ENCODE measurements at regions not wholly inside any gene's neighbourhood (a gene's known extent, or its start where the extent isn't known, plus 50 kb on each side); places are given as distances from the start of the nearest gene placed in this dataset.

DNA sequence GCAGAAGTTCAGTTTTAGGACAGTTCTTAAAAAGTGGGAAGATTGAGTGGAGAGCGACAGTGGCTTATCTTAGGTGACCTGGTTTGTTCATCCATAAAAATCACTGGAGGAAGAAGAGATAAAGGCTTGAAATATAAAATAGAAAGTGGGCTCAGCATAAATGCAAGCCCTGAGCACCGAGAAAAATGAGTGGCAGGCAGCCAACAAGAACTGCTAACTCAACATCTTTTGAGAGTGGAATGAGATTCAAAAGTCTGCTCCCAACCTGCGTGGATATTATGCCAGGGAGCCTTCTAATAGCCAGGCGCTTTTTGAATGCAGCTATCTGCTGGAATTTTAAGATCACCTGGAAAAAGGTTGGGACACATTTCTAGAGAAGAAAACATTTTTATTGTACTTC lies 666.5 kb downstream of the FLRT2 start:
- Histone ChIP-seq H3K27ac (ENCODE audit: low read depth, low read length) (no peak overlapping the region), H3K36me3 (ENCODE audit: control insufficient read depth in 5 of 5, insufficient read depth in 5 of 5, low read length in 5 of 5) (no peaks in the 10 kb centered on the region), H3K9ac (ENCODE audit: low read length in 5 of 5) (no peak overlapping the region), H3K9me3 (ENCODE audit: control insufficient read depth in 5 of 5, low read length in 5 of 5) (no peaks in the 10 kb centered on the region), H3K4me3 (ENCODE audit: low read depth in 1 of 5, low read length in 5 of 5) (no peak overlapping the region), H3K4me1 (ENCODE audit: control insufficient read depth in 5 of 5, insufficient read depth in 5 of 5, low read length in 5 of 5) (no peaks in the 10 kb centered on the region), H3K27me3 (ENCODE audit: control insufficient read depth in 5 of 5, insufficient read depth in 4 of 5, low read length in 5 of 5) (no peaks in the 10 kb centered on the region)

DNA sequence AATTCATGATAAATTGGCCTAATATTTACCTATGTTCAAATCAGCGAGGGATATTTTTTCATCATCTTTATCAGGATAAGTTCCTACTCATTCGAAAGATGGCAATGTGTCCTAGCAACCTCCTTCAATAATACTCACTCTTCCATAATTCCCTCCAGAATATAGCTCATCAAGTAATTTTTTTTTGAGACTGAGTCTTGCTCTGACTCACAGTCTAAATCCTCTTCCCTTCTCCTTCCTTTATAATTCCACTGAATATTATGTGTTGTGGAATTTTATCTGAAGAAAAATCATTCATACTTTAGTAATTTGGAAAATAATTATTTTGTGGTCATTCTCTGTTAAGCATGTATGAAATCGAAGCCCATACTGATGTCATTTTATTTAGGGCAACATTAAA lies 663.8 kb downstream of the FLRT2 start:
- H3K9ac ChIP-seq (ENCODE audit: low read length in 5 of 5), result no peak overlapping the region

DNA sequence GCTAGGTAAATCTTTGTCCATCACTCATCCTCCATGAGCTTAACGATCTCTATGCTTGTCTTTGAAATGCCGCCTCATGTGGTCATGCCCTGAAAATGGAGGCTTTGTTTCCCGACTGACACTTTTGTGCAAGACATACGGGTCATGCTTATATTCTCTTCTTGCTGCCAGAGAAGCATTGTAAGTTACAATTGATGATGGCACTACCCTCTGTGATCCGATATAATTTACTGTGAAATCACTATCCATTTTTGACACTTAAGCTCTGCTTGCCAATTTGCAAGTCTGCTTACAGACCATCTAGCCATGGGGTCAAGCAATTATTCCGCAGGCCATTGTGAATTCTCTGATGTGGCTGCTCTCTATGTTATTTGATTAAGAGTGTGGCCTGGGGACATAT lies 650.0 kb downstream of the FLRT2 start:
- Histone ChIP-seq H3K9ac (ENCODE audit: low read length in 5 of 5) (no peak overlapping the region), H3K36me3 (ENCODE audit: control insufficient read depth in 5 of 5, insufficient read depth in 5 of 5, low read length in 5 of 5) (no peaks in the 10 kb centered on the region), H3K9me3 (ENCODE audit: control insufficient read depth in 5 of 5, low read length in 5 of 5) (peaks cover 0 to 3% (median 0%) of the 10 kb centered on the region in 5 donors), H3K4me1 (ENCODE audit: control insufficient read depth in 5 of 5, insufficient read depth in 5 of 5, low read length in 5 of 5) (no peaks in the 10 kb centered on the region), H3K4me3 (ENCODE audit: low read depth in 1 of 5, low read length in 5 of 5) (no peak overlapping the region), H3K27me3 (ENCODE audit: control insufficient read depth in 5 of 5, insufficient read depth in 4 of 5, low read length in 5 of 5) (no peaks in the 10 kb centered on the region), H3K27ac (ENCODE audit: low read depth, low read length) (no peak overlapping the region)

More for the DNA sequence above, 663.8 kb downstream of the FLRT2 start:
- Histone ChIP-seq H3K4me1 (ENCODE audit: control insufficient read depth in 5 of 5, insufficient read depth in 5 of 5, low read length in 5 of 5) (no peaks in the 10 kb centered on the region), H3K4me3 (ENCODE audit: low read depth in 1 of 5, low read length in 5 of 5) (no peak overlapping the region), H3K9me3 (ENCODE audit: control insufficient read depth in 5 of 5, low read length in 5 of 5) (peaks cover 0 to 3% (median 0%) of the 10 kb centered on the region in 5 donors), H3K27ac (ENCODE audit: low read depth, low read length) (no peak overlapping the region), H3K27me3 (ENCODE audit: control insufficient read depth in 5 of 5, insufficient read depth in 4 of 5, low read length in 5 of 5) (no peaks in the 10 kb centered on the region), H3K36me3 (ENCODE audit: control insufficient read depth in 5 of 5, insufficient read depth in 5 of 5, low read length in 5 of 5) (no peaks in the 10 kb centered on the region)

DNA sequence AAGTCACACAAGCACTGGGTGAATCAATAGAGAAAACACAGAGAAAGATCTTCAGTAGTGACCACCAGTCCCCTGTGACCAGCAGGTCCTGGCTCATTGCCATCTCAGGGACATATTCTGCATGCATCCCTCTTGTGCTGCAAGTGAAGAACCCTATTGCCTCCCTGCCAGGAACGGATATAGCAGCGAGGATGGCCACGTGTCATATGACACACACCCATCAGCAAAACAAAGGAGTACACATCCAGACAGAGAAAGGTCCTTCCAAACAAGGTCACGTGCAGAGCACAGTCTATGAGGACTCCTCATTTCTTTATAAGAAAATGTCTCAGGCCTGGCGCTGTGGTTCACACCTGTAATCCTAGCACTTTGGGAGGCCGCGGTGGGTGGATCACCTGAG lies 638.4 kb downstream of the FLRT2 start:
- Histone ChIP-seq H3K27me3 (ENCODE audit: control insufficient read depth in 5 of 5, insufficient read depth in 4 of 5, low read length in 5 of 5) (no peaks in the 10 kb centered on the region), H3K4me1 (ENCODE audit: control insufficient read depth in 5 of 5, insufficient read depth in 5 of 5, low read length in 5 of 5) (no peaks in the 10 kb centered on the region), H3K9ac (ENCODE audit: low read length in 5 of 5) (no peak overlapping the region), H3K36me3 (ENCODE audit: control insufficient read depth in 5 of 5, insufficient read depth in 5 of 5, low read length in 5 of 5) (no peaks in the 10 kb centered on the region), H3K4me3 (ENCODE audit: low read depth in 1 of 5, low read length in 5 of 5) (no peak overlapping the region), H3K9me3 (ENCODE audit: control insufficient read depth in 5 of 5, low read length in 5 of 5) (peaks cover 0 to 3% (median 0%) of the 10 kb centered on the region in 5 donors), H3K27ac (ENCODE audit: low read depth, low read length) (no peak overlapping the region)

DNA sequence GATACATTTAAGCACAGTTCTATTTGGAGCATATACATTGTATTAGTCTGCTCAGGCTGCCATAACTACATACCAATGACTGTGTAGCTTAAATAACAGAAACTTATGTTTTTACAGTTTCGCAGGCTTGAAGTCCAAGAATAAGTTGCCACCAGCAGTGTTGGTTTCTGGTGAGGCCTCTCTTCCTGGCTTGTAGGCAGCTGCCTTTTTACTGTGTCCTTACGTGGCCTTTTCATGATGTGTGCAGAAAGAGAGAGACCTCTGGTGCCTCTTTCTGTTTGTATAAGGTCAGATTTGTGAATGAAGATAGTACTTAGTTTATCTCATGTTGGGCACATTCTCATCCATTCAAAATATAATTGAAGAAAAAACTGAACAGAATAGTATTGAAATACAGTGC lies 636.6 kb downstream of the FLRT2 start:
- Histone ChIP-seq H3K4me1 (ENCODE audit: control insufficient read depth in 5 of 5, insufficient read depth in 5 of 5, low read length in 5 of 5) (no peaks in the 10 kb centered on the region), H3K36me3 (ENCODE audit: control insufficient read depth in 5 of 5, insufficient read depth in 5 of 5, low read length in 5 of 5) (no peaks in the 10 kb centered on the region), H3K27ac (ENCODE audit: low read depth, low read length) (no peak overlapping the region), H3K9ac (ENCODE audit: low read length in 5 of 5) (no peak overlapping the region), H3K27me3 (ENCODE audit: control insufficient read depth in 5 of 5, insufficient read depth in 4 of 5, low read length in 5 of 5) (no peaks in the 10 kb centered on the region), H3K4me3 (ENCODE audit: low read depth in 1 of 5, low read length in 5 of 5) (no peak overlapping the region), H3K9me3 (ENCODE audit: control insufficient read depth in 5 of 5, low read length in 5 of 5) (peaks cover 0 to 3% (median 0%) of the 10 kb centered on the region in 5 donors)

DNA sequence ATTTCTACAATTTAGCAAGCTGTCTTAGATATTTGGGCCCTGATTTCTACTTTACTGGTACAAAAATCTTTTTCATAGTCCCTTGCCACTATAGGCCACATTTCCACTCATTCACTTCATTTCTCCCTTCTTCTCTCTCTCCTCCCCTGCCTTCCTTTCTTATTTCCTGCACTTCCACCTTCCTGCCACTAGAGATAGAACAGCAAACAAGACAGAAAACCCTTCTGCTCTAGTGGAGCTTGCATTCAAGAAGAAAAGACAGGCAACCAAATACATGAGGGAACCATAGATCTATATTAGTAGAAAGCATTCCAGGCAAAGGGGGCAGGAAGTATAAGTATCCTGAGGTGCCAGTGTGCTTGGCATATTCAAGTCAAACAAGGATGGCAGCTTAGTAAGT lies 623.5 kb downstream of the FLRT2 start:
- Histone ChIP-seq H3K27ac (ENCODE audit: low read depth, low read length) (no peak overlapping the region), H3K9ac (ENCODE audit: low read length in 5 of 5) (no peak overlapping the region), H3K4me1 (ENCODE audit: control insufficient read depth in 5 of 5, insufficient read depth in 5 of 5, low read length in 5 of 5) (no peaks in the 10 kb centered on the region), H3K9me3 (ENCODE audit: control insufficient read depth in 5 of 5, low read length in 5 of 5) (no peaks in the 10 kb centered on the region), H3K4me3 (ENCODE audit: low read depth in 1 of 5, low read length in 5 of 5) (no peak overlapping the region), H3K27me3 (ENCODE audit: control insufficient read depth in 5 of 5, insufficient read depth in 4 of 5, low read length in 5 of 5) (no peaks in the 10 kb centered on the region), H3K36me3 (ENCODE audit: control insufficient read depth in 5 of 5, insufficient read depth in 5 of 5, low read length in 5 of 5) (no peaks in the 10 kb centered on the region)

DNA sequence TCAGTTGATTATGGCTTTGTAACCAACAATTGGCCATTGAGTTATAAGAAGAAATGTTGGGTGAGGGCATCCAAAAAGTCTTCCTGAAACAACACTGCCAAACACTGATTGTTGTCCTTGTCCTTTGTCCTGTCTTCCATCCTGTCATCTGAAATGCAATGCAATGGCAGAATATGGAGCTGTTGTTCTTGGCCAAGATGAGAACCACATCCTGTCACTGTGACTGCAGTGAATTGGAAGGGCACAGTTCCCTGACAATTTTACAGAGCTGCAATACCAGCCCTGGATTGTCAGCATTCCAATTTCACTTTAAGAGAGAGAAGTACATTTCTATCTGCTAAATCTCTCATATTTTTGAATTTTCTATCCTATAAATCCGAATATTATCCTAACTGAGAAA lies 613.3 kb downstream of the FLRT2 start:
- H3K9ac ChIP-seq (ENCODE audit: low read length in 5 of 5), result no peak overlapping the region
- no peaks in the 10 kb centered on the region for H3K4me1 ChIP-seq (ENCODE audit: control insufficient read depth in 5 of 5, insufficient read depth in 5 of 5, low read length in 5 of 5)
- no peak overlapping the region for H3K4me3 ChIP-seq (ENCODE audit: low read depth in 1 of 5, low read length in 5 of 5)
- H3K27ac ChIP-seq (ENCODE audit: low read depth, low read length), result no peak overlapping the region
- H3K27me3 ChIP-seq (ENCODE audit: control insufficient read depth in 5 of 5, insufficient read depth in 4 of 5, low read length in 5 of 5), result no peaks in the 10 kb centered on the region
- no peaks in the 10 kb centered on the region for H3K36me3 ChIP-seq (ENCODE audit: control insufficient read depth in 5 of 5, insufficient read depth in 5 of 5, low read length in 5 of 5)
- no peaks in the 10 kb centered on the region for H3K9me3 ChIP-seq (ENCODE audit: control insufficient read depth in 5 of 5, low read length in 5 of 5)

DNA sequence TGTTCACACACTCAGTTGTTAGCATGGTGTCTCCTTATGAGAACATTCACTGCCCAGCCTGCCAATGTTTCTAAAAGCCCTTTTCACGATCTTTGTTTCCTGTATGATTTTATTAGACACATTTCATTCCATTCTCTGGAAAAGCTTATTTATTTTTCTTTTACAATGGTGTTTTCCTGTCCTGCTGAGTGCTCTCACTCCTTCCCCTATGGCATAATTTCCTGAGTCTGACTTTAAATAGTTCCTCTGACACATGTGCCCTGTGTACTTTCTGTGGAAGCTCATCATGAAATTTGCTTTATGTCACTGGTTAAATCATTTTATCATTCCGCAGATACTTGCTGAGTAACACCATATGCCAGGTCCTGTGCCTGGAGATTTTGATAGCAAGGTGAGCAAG lies 612.0 kb downstream of the FLRT2 start:
- Histone ChIP-seq H3K27ac (ENCODE audit: low read depth, low read length) (no peak overlapping the region), H3K9me3 (ENCODE audit: control insufficient read depth in 5 of 5, low read length in 5 of 5) (no peaks in the 10 kb centered on the region), H3K36me3 (ENCODE audit: control insufficient read depth in 5 of 5, insufficient read depth in 5 of 5, low read length in 5 of 5) (no peaks in the 10 kb centered on the region), H3K27me3 (ENCODE audit: control insufficient read depth in 5 of 5, insufficient read depth in 4 of 5, low read length in 5 of 5) (no peaks in the 10 kb centered on the region), H3K4me3 (ENCODE audit: low read depth in 1 of 5, low read length in 5 of 5) (no peak overlapping the region), H3K9ac (ENCODE audit: low read length in 5 of 5) (no peak overlapping the region), H3K4me1 (ENCODE audit: control insufficient read depth in 5 of 5, insufficient read depth in 5 of 5, low read length in 5 of 5) (no peaks in the 10 kb centered on the region)

DNA sequence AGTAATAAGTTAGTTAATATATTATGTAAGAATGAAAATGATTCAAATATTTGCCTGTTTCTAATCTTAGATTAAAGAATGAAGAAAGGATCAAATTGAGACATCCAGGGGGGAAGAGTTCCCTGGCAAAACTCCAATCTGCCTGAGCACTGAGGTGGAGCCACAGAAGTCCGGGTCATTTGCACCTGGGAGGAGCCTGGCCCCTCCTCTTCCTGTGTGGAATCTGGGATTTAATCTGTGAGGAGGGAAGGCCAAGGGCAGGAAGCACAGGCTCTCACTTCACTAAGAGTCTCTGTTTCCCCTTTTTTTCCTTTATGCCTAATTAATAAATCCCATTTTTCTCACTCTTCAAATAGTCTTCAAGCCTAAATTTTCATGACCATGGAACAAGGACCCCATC lies 599.5 kb downstream of the FLRT2 start:
- Histone ChIP-seq H3K36me3 (ENCODE audit: control insufficient read depth in 5 of 5, insufficient read depth in 5 of 5, low read length in 5 of 5) (no peaks in the 10 kb centered on the region), H3K27ac (ENCODE audit: low read depth, low read length) (no peak overlapping the region), H3K27me3 (ENCODE audit: control insufficient read depth in 5 of 5, insufficient read depth in 4 of 5, low read length in 5 of 5) (no peaks in the 10 kb centered on the region), H3K4me3 (ENCODE audit: low read depth in 1 of 5, low read length in 5 of 5) (no peak overlapping the region), H3K4me1 (ENCODE audit: control insufficient read depth in 5 of 5, insufficient read depth in 5 of 5, low read length in 5 of 5) (no peaks in the 10 kb centered on the region), H3K9ac (ENCODE audit: low read length in 5 of 5) (no peak overlapping the region), H3K9me3 (ENCODE audit: control insufficient read depth in 5 of 5, low read length in 5 of 5) (no peaks in the 10 kb centered on the region)

DNA sequence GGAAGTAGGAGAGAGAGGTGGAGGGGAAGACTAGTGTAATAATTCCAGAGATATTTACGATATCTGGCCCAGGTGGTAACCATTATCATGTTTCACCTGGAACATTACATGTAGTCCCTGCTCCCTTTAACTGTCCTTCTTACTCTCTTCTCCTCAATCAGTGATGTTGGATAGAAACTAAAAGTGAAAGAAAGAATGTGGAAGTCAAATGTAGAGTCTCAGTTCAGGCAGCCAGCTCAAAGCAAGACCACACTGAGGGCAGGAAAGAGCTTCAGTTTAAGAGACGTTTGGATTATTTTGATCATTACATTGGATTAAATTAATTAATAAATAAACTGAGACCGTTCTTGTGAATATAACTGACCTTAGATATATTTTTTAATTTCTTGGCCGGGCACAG lies 594.4 kb downstream of the FLRT2 start:
- no peaks in the 10 kb centered on the region for H3K36me3 ChIP-seq (ENCODE audit: control insufficient read depth in 5 of 5, insufficient read depth in 5 of 5, low read length in 5 of 5)
- no peaks in the 10 kb centered on the region for H3K9me3 ChIP-seq (ENCODE audit: control insufficient read depth in 5 of 5, low read length in 5 of 5)
- no peak overlapping the region for H3K27ac ChIP-seq (ENCODE audit: low read depth, low read length)
- H3K4me1 ChIP-seq (ENCODE audit: control insufficient read depth in 5 of 5, insufficient read depth in 5 of 5, low read length in 5 of 5), result no peaks in the 10 kb centered on the region
- H3K9ac ChIP-seq (ENCODE audit: low read length in 5 of 5), result no peak overlapping the region
- H3K4me3 ChIP-seq (ENCODE audit: low read depth in 1 of 5, low read length in 5 of 5), result no peak overlapping the region
- H3K27me3 ChIP-seq (ENCODE audit: control insufficient read depth in 5 of 5, insufficient read depth in 4 of 5, low read length in 5 of 5), result no peaks in the 10 kb centered on the region

DNA sequence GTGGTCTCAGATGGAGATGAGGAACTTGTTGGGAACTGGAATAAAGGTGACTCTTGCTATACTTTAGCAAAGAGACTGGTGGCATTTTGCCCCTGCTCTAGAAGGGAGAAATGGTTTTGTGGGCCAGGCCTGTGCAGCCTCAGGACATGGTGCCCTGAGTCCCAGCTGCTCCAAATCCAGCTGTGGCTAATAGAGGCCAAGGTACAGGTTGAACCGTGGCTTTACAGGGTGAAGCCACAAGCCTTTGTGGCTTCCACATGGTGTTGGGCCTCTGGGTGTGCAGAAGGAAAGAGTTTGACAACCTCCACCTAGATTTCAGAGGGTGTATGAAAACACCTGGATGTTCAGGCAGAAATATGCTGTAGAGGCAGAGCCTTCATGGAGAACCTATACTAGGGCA lies 586.0 kb downstream of the FLRT2 start:
- Histone ChIP-seq H3K4me3 (ENCODE audit: low read depth in 1 of 5, low read length in 5 of 5) (no peak overlapping the region), H3K4me1 (ENCODE audit: control insufficient read depth in 5 of 5, insufficient read depth in 5 of 5, low read length in 5 of 5) (no peaks in the 10 kb centered on the region), H3K27me3 (ENCODE audit: control insufficient read depth in 5 of 5, insufficient read depth in 4 of 5, low read length in 5 of 5) (no peaks in the 10 kb centered on the region), H3K9ac (ENCODE audit: low read length in 5 of 5) (no peak overlapping the region), H3K9me3 (ENCODE audit: control insufficient read depth in 5 of 5, low read length in 5 of 5) (peaks cover 0 to 10% (median 0%) of the 10 kb centered on the region in 5 donors), H3K36me3 (ENCODE audit: control insufficient read depth in 5 of 5, insufficient read depth in 5 of 5, low read length in 5 of 5) (no peaks in the 10 kb centered on the region), H3K27ac (ENCODE audit: low read depth, low read length) (no peak overlapping the region)
